ENCODE measurements at regions not wholly inside any gene's neighbourhood (a gene's known extent, or its start where the extent isn't known, plus 50 kb on each side); places are given as distances from the start of the nearest gene placed in this dataset.

- Histone ChIP-seq H3K9ac (replicated peaks; ENCODE audit: extremely low read depth, insufficient read depth, low read length) (no peak overlapping the region), H3K79me2 (ENCODE audit: control insufficient read depth, insufficient read depth, low read length) (no peaks in the 10 kb centered on the region), H2AFZ (ENCODE audit: low read depth, low read length) (no peak overlapping the region), H3K27ac (ENCODE audit: insufficient read depth, low read depth, low read length) (no peak overlapping the region), H3K4me2 (ENCODE audit: insufficient read depth, low read length) (no peak overlapping the region), H4K20me1 (replicated peaks; ENCODE audit: control insufficient read depth, extremely low read depth, insufficient read depth, low read length) (no peaks in the 10 kb centered on the region), H3K9me3 (replicated peaks; ENCODE audit: control insufficient read depth, insufficient read depth, low read length) (no peaks in the 10 kb centered on the region), H3K9me1 (replicated peaks; ENCODE audit: control insufficient read depth, extremely low read depth, insufficient read depth, low read length) (no peaks in the 10 kb centered on the region), H3K4me3 (replicated peaks in 1 of 3; ENCODE audit: insufficient read depth in 1 of 3, low read depth in 1 of 3, low read length in 3 of 3) (no peak overlapping the region), H3K4me1 (ENCODE audit: control insufficient read depth, extremely low read depth, insufficient read depth, low read length) (no peaks in the 10 kb centered on the region), H3K36me3 (ENCODE audit: control insufficient read depth in 2 of 2, extremely low read depth in 1 of 2, insufficient read depth in 2 of 2, low read length in 2 of 2) (no peaks in the 10 kb centered on the region), H3K27me3 (ENCODE audit: control insufficient read depth in 2 of 2, insufficient read depth in 2 of 2, low read length in 2 of 2) (no peaks in the 10 kb centered on the region)
- BruUV-seq (replicated peaks), result no TSS peak
- DNase-seq (ENCODE audit: low read depth, low spot score) (no peak), FAIRE-seq (no peak)
- ChIA-PET POLR2A (no interaction called here), CTCF (no interaction called here)
- intact Hi-C loops (cut with micrococcal nuclease) (no loop called here), dilution Hi-C loops (cut with MboI; ENCODE audit: extremely low pct_ligation_motif_present, low sequenced_read_pairs) (no loop called here)
- TF ChIP-seq GATA2 (IDR thresholded peaks at IDR 0.05; ENCODE audit: insufficient read depth, insufficient read length, low read depth, low read length) (no peak), POLR2A (IDR thresholded peaks at IDR 0.05; ENCODE audit: low read depth, low read length) (no peak), MYC (IDR thresholded peaks at IDR 0.05; ENCODE audit: low read depth, low read length) (no peak), POLR2AphosphoS5 (IDR thresholded peaks at IDR 0.05; ENCODE audit: insufficient read depth, low read depth, low read length) (no peak), MAX (IDR thresholded peaks at IDR 0.05; ENCODE audit: insufficient read depth, insufficient read length) (no peak), EZH2 (IDR thresholded peaks at IDR 0.05; ENCODE audit: borderline replicate concordance, low read depth, low read length, severe bottlenecking) (no peak), JUN (IDR thresholded peaks at IDR 0.05; ENCODE audit: borderline replicate concordance, insufficient read depth, insufficient read length, low read depth) (no peak), CTCF (IDR thresholded peaks at IDR 0.05; ENCODE audit: extremely low read depth in 1 of 2, insufficient read depth in 1 of 2, low read depth in 1 of 2, low read length in 2 of 2) (no peak), FOS (IDR thresholded peaks at IDR 0.05; ENCODE audit: borderline replicate concordance, insufficient read depth, low read length) (no peak)
These were observed 665.6 kb upstream of the UBE2E2 start for GRCh38 chr3:22537560-22537959.

Data from endothelial cell of umbilical vein (primary cell).